PFSK-1 (cell line): ENCODE measurements at regions not wholly inside any gene's neighbourhood (a gene's known extent, or its start where the extent isn't known, plus 50 kb on each side); places are given as distances from the start of the nearest gene placed in this dataset.

Experiments used
- FOXP2 ChIP-seq: optimal IDR thresholded peaks from 2 replicates; pipeline ENCODE3; 2011; ENCODE audit warnings: borderline replicate concordance, control low read depth, inconsistent platforms; ENCODE audit not compliant: insufficient read depth; ENCODE audit errors: extremely low read length, extremely low read depth
- POLR2AphosphoS5 ChIP-seq: IDR thresholded peaks from 2 replicates; pipeline ENCODE4 v1.6.1; 2012; ENCODE audit warnings: low read depth, mild to moderate bottlenecking, control low read depth, low read length, moderate library complexity
- REST ChIP-seq, 2 experiments: IDR thresholded peaks; 2 replicates each; pipeline versions ENCODE4 v1.6.1 to v1.8.0; 2011 to 2012; ENCODE audit warnings: low read depth in 2 of 2, low read length in 2 of 2, control low read depth in 1 of 2, inconsistent platforms in 1 of 2, mild to moderate bottlenecking in 1 of 2, moderate library complexity in 1 of 2; ENCODE audit not compliant: insufficient read depth in 1 of 2
- SIN3A ChIP-seq: IDR thresholded peaks from 2 replicates; pipeline ENCODE4 v1.6.1; 2012; ENCODE audit warnings: mild to moderate bottlenecking, low read length, moderate library complexity, borderline replicate concordance; ENCODE audit not compliant: insufficient read depth
- TAF1 ChIP-seq: IDR thresholded peaks from 2 replicates; pipeline ENCODE4 v1.6.1; 2012; ENCODE audit warnings: low read length, control low read depth, borderline replicate concordance; ENCODE audit not compliant: insufficient read depth

- TF ChIP-seq FOXP2 (no peak), REST (IDR thresholded peaks at IDR 0.05; ENCODE audit: insufficient read depth in 1 of 2, low read depth in 2 of 2, low read length in 2 of 2) (no peak), SIN3A (no peak), TAF1 (no peak), POLR2AphosphoS5 (no peak)
Observed at GRCh38 chr2:200159829-200160781, 146.4 kb upstream of the SPATS2L start.

- TF ChIP-seq SIN3A (no peak), POLR2AphosphoS5 (no peak), REST (IDR thresholded peaks at IDR 0.05; ENCODE audit: insufficient read depth in 1 of 2, low read depth in 2 of 2, low read length in 2 of 2) (no peak), FOXP2 (no peak), TAF1 (no peak)
Observed at GRCh38 chr2:200161458-200161857, 145.0 kb upstream of the SPATS2L start.

- TF ChIP-seq POLR2AphosphoS5 = no peak
- TF ChIP-seq REST (IDR thresholded peaks at IDR 0.05; ENCODE audit: insufficient read depth in 1 of 2, low read depth in 2 of 2, low read length in 2 of 2) = no peak
- TF ChIP-seq FOXP2 = no peak
- TF ChIP-seq SIN3A = no peak
- no peak for TF ChIP-seq TAF1
Observed at GRCh38 chr2:200165687-200166086, 140.8 kb upstream of the SPATS2L start.

GRCh38 chr2:200168641-200169555 is 137.6 kb upstream of the SPATS2L start:
- TF ChIP-seq REST (IDR thresholded peaks at IDR 0.05; ENCODE audit: insufficient read depth in 1 of 2, low read depth in 2 of 2, low read length in 2 of 2) (no peak), TAF1 (no peak), FOXP2 (no peak), SIN3A (no peak), POLR2AphosphoS5 (no peak)
